ENCODE measurements at regions not wholly inside any gene's neighbourhood (a gene's known extent, or its start where the extent isn't known, plus 50 kb on each side); places are given as distances from the start of the nearest gene placed in this dataset.
"Not testable (repeated sequence)": the region's sequence is repeated elsewhere in the genome, so short reads cannot be mapped to it uniquely, and the experiment has no call there.

GRCh38 chr2:89979826-89980537 is 1288.5 kb downstream of the RPIA start:
- not testable (repeated sequence) for DNase-seq

GRCh38 chr2:89982246-89982645 is 1290.8 kb downstream of the RPIA start:
- DNase-seq: not testable (repeated sequence)

DNA sequence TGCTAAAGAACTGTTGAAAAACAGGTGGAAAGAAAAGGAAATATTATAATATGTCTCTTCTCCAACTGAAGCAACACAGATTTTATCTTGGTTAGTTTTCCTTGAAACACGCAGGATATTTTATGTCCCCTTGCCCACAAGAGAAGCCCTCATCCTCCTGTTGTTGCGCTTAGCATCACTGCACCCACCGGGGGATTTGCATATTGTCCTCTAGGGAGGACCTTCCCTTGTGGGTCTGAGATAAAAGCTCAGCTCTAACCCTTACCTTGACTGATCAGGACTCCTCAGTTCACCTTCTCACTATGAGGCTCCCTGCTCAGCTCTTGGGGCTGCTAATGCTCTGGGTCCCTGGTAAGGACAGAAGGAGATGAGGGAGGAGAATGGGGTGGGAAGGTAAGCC is 1294.2 kb downstream of the RPIA start:
- not testable (repeated sequence) for DNase-seq

GRCh38 chr2:89986532-89986931 is 1295.1 kb downstream of the RPIA start:
- DNase-seq: not testable (repeated sequence)

- not testable (repeated sequence) for DNase-seq
Measured at GRCh38 chr2:89996779-89997178, 1305.3 kb downstream of the RPIA start.

GRCh38 chr2:90004553-90004952 is 1313.1 kb downstream of the RPIA start:
- not testable (repeated sequence) for DNase-seq

- DNase-seq: not testable (repeated sequence)
Measured at GRCh38 chr2:90010442-90011100, 1319.1 kb downstream of the RPIA start.

- DNase-seq: not testable (repeated sequence)
Measured at GRCh38 chr2:90011101-90011443, 1319.6 kb downstream of the RPIA start.

DNA sequence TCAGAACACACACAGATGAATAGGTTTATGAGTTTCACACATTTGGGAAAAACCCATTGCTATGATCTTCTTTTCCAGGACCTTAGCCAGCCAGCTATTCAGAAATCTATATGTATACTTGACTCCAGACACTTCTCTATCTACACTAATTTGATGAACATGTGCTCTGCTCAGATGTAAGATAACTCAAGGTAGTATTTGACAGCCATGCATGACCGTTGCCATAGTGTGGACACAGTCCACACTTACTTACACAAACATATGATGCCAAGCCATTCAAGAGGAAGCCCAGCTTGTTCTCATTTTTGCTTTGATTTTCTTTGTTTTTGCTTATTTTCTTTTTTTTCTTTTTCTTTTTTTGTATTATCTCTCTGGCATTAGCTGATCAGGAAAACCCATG is 1328.4 kb downstream of the RPIA start:
- DNase-seq: not testable (repeated sequence)

- DNase-seq: not testable (repeated sequence)
Measured at GRCh38 chr2:90021234-90021633, 1329.8 kb downstream of the RPIA start.

DNA sequence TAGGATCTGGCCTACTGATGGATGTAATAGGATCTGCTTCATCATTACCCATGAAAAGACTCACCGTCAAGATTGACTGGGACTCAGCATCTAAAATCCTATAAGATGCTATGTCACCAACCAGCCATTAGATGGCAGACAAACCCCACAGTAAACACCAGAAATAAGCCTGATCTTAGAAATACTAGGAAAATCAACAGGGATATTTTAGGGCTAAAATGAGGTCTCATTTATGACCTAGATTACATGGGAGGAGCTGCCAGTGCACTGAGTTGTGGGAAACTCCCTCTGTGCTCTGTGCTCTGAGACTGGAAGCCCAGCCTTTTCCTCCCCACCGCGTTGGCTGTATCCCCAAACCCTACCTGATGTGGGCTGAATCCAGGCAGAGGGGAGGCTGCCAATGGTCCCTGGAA is 1335.8 kb downstream of the RPIA start:
- DNase-seq: not testable (repeated sequence)

DNA sequence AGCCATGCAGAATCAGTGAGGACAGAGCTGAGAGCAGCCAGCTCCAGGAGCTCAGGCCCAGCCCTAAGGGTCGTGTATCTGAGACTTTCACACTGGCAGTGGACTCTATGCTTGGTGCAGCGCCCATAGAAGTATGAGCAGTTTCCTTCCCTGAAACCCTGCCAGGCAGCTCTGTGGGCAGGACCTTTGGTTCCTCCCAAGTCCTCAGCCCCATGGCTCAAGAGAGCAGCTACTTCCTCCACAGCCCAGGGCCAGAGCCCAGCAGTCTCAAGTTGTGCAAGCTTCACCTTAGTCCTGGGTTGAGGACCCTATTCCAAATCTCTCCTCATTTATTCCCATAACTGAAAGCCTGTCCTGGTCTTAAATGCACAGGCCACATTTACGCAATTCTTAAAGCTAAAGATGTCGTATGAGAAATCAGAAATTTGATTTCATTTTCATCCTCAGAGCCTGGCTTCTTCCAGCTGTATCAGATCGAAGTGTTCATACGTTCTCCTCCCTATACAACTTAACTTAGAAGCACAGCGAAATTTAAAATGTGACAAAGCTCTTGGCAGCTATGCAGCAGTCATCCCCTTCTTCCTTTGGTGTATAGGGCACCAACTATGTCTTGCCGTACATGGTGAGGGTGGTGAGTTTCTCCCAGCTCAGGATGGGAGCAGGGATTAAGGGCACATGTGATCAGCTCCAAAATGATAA is 1337.1 kb downstream of the RPIA start:
- DNase-seq: peak in 1 of 2 donors; percentile 6

DNA sequence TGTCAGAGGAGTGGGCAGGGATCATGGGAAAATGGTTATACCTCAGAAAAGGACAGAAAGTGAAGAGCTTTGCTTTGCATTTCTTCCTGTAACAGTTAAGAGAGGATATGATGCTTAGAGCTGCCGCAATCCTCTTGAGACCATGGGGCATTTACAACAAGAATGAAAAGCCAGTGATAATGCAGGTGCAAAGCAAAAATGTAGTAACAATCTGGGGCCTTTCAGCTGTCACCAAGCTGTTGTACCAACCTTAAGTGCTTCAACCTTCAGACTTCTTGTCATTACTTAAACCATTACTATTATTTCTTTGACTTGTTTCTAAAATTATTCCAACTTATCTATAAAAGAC is 1337.6 kb downstream of the RPIA start:
- not testable (repeated sequence) for DNase-seq

DNA sequence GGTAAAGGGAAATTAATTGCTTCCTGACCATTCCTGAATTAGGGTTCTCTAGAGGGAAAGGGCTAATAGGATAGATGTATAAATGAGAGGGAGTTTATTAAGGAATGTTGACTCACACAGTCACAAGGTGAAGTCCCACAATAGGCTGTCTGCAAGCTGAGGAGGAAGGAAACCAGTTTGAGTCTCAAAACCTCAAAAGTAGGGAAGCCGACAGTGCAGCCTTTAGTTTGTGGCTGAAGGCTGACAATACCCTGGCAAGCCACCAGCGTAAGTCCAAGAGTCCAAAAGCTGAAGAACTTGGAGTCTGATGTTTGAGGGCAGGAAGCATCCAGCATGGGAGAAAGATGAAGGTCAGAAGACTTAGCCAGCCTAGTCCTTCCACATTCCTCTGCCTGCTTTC is 1340.8 kb downstream of the RPIA start:
- DNase-seq: not testable (repeated sequence)

DNA sequence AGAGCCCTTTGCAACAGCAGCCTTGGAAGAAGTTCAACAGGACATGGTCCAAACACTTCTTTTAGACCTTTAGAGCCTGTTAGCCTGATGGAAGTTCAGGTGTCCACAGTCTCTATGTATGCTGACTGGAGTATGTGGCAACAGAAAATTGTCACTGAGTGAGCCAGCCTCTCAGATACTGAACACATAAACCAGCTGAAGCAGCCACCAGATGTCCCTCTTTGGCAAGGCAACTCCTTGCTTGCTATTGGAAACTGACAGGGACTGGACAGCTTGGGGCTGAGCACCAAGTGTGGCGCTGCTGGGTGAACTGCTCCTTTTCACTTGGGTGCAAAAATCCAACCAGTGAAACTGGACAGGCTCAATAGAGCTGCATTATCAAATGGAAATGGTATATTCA is 1344.9 kb downstream of the RPIA start:
- not testable (repeated sequence) for DNase-seq

- not testable (repeated sequence) for DNase-seq
Measured at GRCh38 chr2:90039093-90039492, 1347.6 kb downstream of the RPIA start.

DNA sequence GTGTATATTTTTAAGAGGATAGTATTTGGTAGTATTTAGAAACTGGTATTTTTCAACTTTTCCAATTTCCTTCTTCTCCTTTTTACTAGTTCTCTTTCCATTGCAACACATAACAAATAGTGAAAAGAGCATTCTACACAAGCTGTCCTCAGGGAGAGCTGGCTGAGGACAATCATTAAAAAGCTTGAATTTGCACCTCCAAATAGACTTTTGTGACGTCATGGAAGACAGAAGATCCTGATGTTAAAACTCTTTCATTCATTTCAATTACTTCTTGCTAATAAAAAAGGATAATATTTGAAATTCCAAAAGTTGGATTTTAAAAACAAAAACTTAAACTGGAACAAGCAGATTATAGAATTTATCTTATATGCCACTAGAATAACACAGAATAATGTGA is 1356.3 kb downstream of the RPIA start:
- DNase-seq: not testable (repeated sequence)

GRCh38 chr2:90052113-90052631 is 1360.7 kb downstream of the RPIA start:
- DNase-seq: not testable (repeated sequence)

DNA sequence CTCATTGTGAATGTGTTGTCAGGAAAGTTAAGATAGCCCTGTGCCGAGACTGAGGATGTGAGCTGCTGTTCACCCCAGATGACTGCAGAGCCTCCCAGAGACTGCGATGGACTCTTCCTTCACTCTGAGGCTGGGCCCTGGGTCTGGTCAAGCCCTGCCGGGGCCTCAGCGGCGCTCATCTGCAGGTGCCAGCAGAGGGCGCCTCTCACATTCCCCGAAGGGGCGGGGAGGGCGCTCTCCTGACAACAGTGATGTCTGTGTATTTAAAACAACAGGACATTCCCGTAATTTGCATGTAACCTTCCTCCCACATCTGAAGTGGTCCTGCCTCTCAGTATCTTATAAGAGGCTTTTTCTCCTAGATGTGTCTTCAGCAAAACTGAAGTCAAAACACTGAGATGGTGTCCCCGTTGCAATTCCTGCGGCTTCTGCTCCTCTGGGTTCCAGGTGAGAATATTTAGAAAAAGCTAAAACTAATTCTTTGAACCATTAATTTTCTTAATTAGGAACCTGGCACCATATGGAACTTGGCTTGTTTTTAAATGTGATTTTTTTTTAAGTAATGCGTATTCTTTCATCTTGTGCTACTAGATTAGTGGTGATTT is 1377.9 kb downstream of the RPIA start:
- DNase-seq: peak in 1 of 2 donors; percentile 1

GRCh38 chr2:90076311-90076710 is 1384.8 kb downstream of the RPIA start:
- DNase-seq: no peak

DNA sequence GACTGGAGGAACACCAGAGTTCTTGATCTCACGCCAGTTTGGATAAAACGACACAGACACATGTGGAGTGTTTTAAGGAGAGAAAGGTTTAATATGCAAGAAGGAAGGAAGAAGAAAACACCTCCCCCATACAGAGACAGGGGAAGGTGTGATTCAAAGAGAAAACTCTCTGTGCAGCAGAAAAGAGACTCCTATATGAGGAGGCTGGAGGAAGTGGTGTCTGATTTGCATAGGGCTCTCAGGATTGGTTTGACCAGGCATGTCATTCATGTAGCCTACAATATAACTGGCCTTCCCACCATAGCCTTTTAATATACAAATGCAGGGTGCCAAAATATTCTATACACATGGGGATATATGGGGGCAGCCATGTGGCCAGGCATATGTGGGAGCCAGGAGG is 1386.5 kb downstream of the RPIA start:
- no peak for DNase-seq

DNA sequence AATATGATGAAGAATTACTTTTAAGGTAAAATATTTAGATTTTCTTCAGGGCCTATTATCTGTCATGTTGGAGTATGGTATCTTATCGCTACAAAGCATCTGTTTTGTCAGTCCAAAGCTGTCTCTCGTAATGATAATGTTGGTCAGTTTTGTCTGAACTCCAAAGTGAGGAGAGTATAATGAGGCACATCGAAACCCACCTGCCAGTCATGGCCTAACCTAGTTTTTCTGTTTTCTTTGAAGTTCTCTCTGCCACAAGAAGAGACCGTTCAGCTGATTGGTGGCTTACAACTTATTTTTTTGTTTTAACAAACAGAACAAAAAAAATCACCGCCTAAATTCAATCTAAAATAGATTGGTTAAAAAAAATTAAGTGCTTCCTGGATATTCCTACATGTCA is 1387.9 kb downstream of the RPIA start:
- no peak for DNase-seq

DNA sequence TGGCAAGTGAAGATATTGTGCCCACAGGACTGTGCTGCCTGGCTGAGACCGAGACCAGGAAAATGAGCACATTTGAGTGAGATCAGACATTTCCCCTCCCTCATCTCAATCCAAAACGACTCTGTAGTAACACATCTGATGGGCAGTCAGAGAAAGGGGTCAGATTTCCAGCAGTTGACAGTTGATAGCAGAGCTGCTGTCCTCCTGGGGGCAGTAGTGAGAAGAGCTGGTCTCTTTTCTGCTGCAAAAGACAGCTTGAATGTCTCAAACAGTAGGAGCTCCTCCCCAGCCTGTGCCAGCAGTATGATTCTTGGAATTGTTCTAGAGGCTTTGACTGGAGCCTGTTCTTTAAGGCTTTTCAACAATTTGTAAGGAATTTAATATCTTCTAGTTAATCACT is 1396.3 kb downstream of the RPIA start:
- DNase-seq: not testable (repeated sequence)
